ENCODE measurements at regions not wholly inside any gene's neighbourhood (a gene's known extent, or its start where the extent isn't known, plus 50 kb on each side); places are given as distances from the start of the nearest gene placed in this dataset.

GRCh38 chr2:30372826-30373225 lies 74.2 kb upstream of the LCLAT1 start:
- TF ChIP-seq YY1 (IDR thresholded peaks at IDR 0.05; ENCODE audit: low read depth): no peak
- no peak for TF ChIP-seq CEBPB (IDR thresholded peaks at IDR 0.05)
- TF ChIP-seq CREB1 (IDR thresholded peaks at IDR 0.05; ENCODE audit: low read depth): no peak
- no peak for TF ChIP-seq ZBTB7A (IDR thresholded peaks at IDR 0.05; ENCODE audit: low read depth)
- TF ChIP-seq REST (IDR thresholded peaks at IDR 0.05; ENCODE audit: low read depth): no peak
- TF ChIP-seq MAX (IDR thresholded peaks at IDR 0.05): no peak
- peak; percentile 12; the same call in 1 of the 2 replicates for TF ChIP-seq NFIC (IDR thresholded peaks at IDR 0.05)
- TF ChIP-seq TCF12 (IDR thresholded peaks at IDR 0.05; ENCODE audit: low read depth): no peak
- no peak for TF ChIP-seq RAD21 (IDR thresholded peaks at IDR 0.05; ENCODE audit: low read depth)
- TF ChIP-seq USF1 (IDR thresholded peaks at IDR 0.05): no peak
- TF ChIP-seq TAF1 (IDR thresholded peaks at IDR 0.05; ENCODE audit: low read depth): no peak
- TF ChIP-seq EP300 (IDR thresholded peaks at IDR 0.05; ENCODE audit: borderline replicate concordance): peak; percentile 44; the same call in 1 of the 2 replicates
- TF ChIP-seq TEAD4 (IDR thresholded peaks at IDR 0.05): 0 out of 2 replicates have a peak, but pooled peaks have one; percentile 44
- 0 out of 2 replicates have a peak, but pooled peaks have one; percentile 50 for TF ChIP-seq FOXM1 (IDR thresholded peaks at IDR 0.05; ENCODE audit: borderline replicate concordance, low read depth)
- no peak for TF ChIP-seq EGR1 (IDR thresholded peaks at IDR 0.05)

GRCh38 chr2:30373881-30374302 lies 73.2 kb upstream of the LCLAT1 start:
- TF ChIP-seq ZBTB7A (IDR thresholded peaks at IDR 0.05; ENCODE audit: low read depth) (no peak), MAX (IDR thresholded peaks at IDR 0.05) (no peak)

- TF ChIP-seq FOXM1 (IDR thresholded peaks at IDR 0.05; ENCODE audit: borderline replicate concordance, low read depth) (no peak), REST (IDR thresholded peaks at IDR 0.05; ENCODE audit: low read depth) (no peak), CREB1 (IDR thresholded peaks at IDR 0.05; ENCODE audit: low read depth) (no peak)
These were observed 72.7 kb upstream of the LCLAT1 start for GRCh38 chr2:30374380-30374779.

- TF ChIP-seq USF1 (IDR thresholded peaks at IDR 0.05) (no peak), EP300 (IDR thresholded peaks at IDR 0.05; ENCODE audit: borderline replicate concordance) (no peak), EGR1 (IDR thresholded peaks at IDR 0.05) (no peak), FOXM1 (IDR thresholded peaks at IDR 0.05; ENCODE audit: borderline replicate concordance, low read depth) (no peak), TAF1 (IDR thresholded peaks at IDR 0.05; ENCODE audit: low read depth) (no peak)
These were observed 71.1 kb upstream of the LCLAT1 start for GRCh38 chr2:30375915-30376314.

GRCh38 chr2:30379481-30379880 lies 67.6 kb upstream of the LCLAT1 start:
- TF ChIP-seq CEBPB (IDR thresholded peaks at IDR 0.05): no peak
- no peak for TF ChIP-seq MAX (IDR thresholded peaks at IDR 0.05)
- TF ChIP-seq TCF12 (IDR thresholded peaks at IDR 0.05; ENCODE audit: low read depth): no peak
- TF ChIP-seq CREB1 (IDR thresholded peaks at IDR 0.05; ENCODE audit: low read depth): no peak
- no peak for TF ChIP-seq NFIC (IDR thresholded peaks at IDR 0.05)
- no peak for TF ChIP-seq TAF1 (IDR thresholded peaks at IDR 0.05; ENCODE audit: low read depth)
- no peak for TF ChIP-seq ZBTB7A (IDR thresholded peaks at IDR 0.05; ENCODE audit: low read depth)
- no peak for TF ChIP-seq REST (IDR thresholded peaks at IDR 0.05; ENCODE audit: low read depth)
- TF ChIP-seq EP300 (IDR thresholded peaks at IDR 0.05; ENCODE audit: borderline replicate concordance): no peak
- no peak for TF ChIP-seq EGR1 (IDR thresholded peaks at IDR 0.05)
- TF ChIP-seq USF1 (IDR thresholded peaks at IDR 0.05): no peak
- TF ChIP-seq TEAD4 (IDR thresholded peaks at IDR 0.05): no peak
- no peak for TF ChIP-seq RAD21 (IDR thresholded peaks at IDR 0.05; ENCODE audit: low read depth)
- no peak for TF ChIP-seq YY1 (IDR thresholded peaks at IDR 0.05; ENCODE audit: low read depth)
- TF ChIP-seq FOXM1 (IDR thresholded peaks at IDR 0.05; ENCODE audit: borderline replicate concordance, low read depth): no peak
